Neural cell (in vitro differentiated cells): ENCODE measurements at regions not wholly inside any gene's neighbourhood (a gene's known extent, or its start where the extent isn't known, plus 50 kb on each side); places are given as distances from the start of the nearest gene placed in this dataset.
A peak's percentile ranks its signal among the peaks of the same experiment; 100 is the strongest.

Experiments
- H2AFZ ChIP-seq: fragments of 200-600, 300-800 bp; sonication (generic), shearing (Covaris generic); 2 replicates; pipeline ENCODE4 v1.6.0; 2014; ENCODE audit warnings: low read depth, mild to moderate bottlenecking, antibody characterized with exemption, low read length, moderate library complexity
- H3F3A ChIP-seq: fragments of 200-600 bp; shearing (Covaris generic); 2 replicates; pipeline ENCODE4 v1.6.1; 2016; ENCODE audit warnings: mild to moderate bottlenecking, moderate library complexity, mixed read lengths, antibody characterized with exemption, low read length; ENCODE audit not compliant: insufficient read depth, poor library complexity, severe bottlenecking
- H3K27ac ChIP-seq: fragments of 200-600, 300-800 bp; sonication (generic), shearing (Covaris generic); 2 replicates; pipeline ENCODE4 v1.5.1; 2014; ENCODE audit warnings: mild to moderate bottlenecking, low read length, moderate library complexity
- H3K27me3 ChIP-seq: fragments of 300-800, 200-600 bp; sonication (generic), shearing (Covaris generic); 2 replicates; pipeline ENCODE4 v1.6.0; 2014; ENCODE audit warnings: mild to moderate bottlenecking, low read depth, low read length, moderate library complexity; ENCODE audit not compliant: insufficient read depth
- H3K36me3 ChIP-seq: fragments of 300-800, 200-600 bp; sonication (generic), shearing (Covaris generic); 2 replicates; pipeline ENCODE4 v1.5.1; 2014; ENCODE audit warnings: mild to moderate bottlenecking, antibody characterized with exemption, low read length, moderate library complexity; ENCODE audit not compliant: insufficient read depth
- H3K4me2 ChIP-seq: fragments of 300-800, 200-600 bp; sonication (generic), shearing (Covaris generic); 2 replicates; pipeline ENCODE4 v1.6.0; 2014; ENCODE audit warnings: mild to moderate bottlenecking, low read length
- H3K4me3 ChIP-seq: fragments of 300-800, 200-600 bp; sonication (generic), shearing (Covaris generic); 2 replicates; pipeline ENCODE4 v1.5.1; 2014; ENCODE audit warnings: mild to moderate bottlenecking, low read length, moderate library complexity
- H3K79me2 ChIP-seq: fragments of 200-600 bp; shearing (Covaris generic); replicated peaks from 2 replicates; pipeline ENCODE4 v1.6.0; 2014; ENCODE audit warnings: mild to moderate bottlenecking, low read length, moderate library complexity; ENCODE audit not compliant: insufficient read depth
- H3K9ac ChIP-seq: fragments of 300-800, 200-600 bp; sonication (generic), shearing (Covaris generic); 2 replicates; pipeline ENCODE4 v1.6.1; 2016; ENCODE audit warnings: mild to moderate bottlenecking, low read length, mixed read lengths
- H3K9me2 ChIP-seq: fragments of 200-600 bp; shearing (Covaris generic); 2 replicates; pipeline ENCODE4 v1.6.1; 2016; ENCODE audit warnings: mild to moderate bottlenecking, low read length, mixed read lengths; ENCODE audit not compliant: insufficient read depth
- H3K9me3 ChIP-seq: fragments of 200-600, 300-800 bp; sonication (generic), shearing (Covaris generic); 2 replicates; pipeline ENCODE4 v1.6.1; 2016; ENCODE audit warnings: mild to moderate bottlenecking, mixed run types, low read length, moderate library complexity, mixed read lengths
- H4K20me1 ChIP-seq: fragments of 200-600 bp; shearing (Covaris generic); 2 replicates; pipeline ENCODE4 v1.6.1; 2016; ENCODE audit warnings: mild to moderate bottlenecking, mixed run types; ENCODE audit not compliant: insufficient read depth
- CTCF ChIP-seq: fragments of 450-650 bp; IDR thresholded peaks from 2 replicates; pipeline ENCODE4 v1.5.1; 2014; ENCODE audit warnings: antibody characterized with exemption, mild to moderate bottlenecking, moderate library complexity; ENCODE audit not compliant: poor library complexity, severe bottlenecking
- EP300 ChIP-seq: fragments of 450-650 bp; conservative IDR thresholded peaks from 2 replicates; pipeline ENCODE4 v1.6.1; 2014; ENCODE audit warnings: antibody characterized with exemption, mild to moderate bottlenecking, moderate library complexity; ENCODE audit not compliant: poor library complexity, severe bottlenecking
- EZH2 ChIP-seq: fragments of 200-600, 300-800 bp; shearing (Covaris generic), sonication (generic); IDR thresholded peaks from 2 replicates; pipeline ENCODE4 v1.6.1; 2014; ENCODE audit warnings: antibody characterized with exemption, low read length, borderline replicate concordance, mild to moderate bottlenecking; ENCODE audit not compliant: insufficient read depth, poor library complexity, severe bottlenecking
- MXI1 ChIP-seq: fragments of 450-650 bp; conservative IDR thresholded peaks from 2 replicates; pipeline ENCODE4 v1.6.1; 2014; ENCODE audit warnings: antibody characterized with exemption, mild to moderate bottlenecking; ENCODE audit not compliant: poor library complexity, severe bottlenecking
- POLR2AphosphoS5 ChIP-seq: IDR thresholded peaks from 2 replicates; pipeline ENCODE4 v1.6.1; 2012
- RAD21 ChIP-seq: fragments of 450-650 bp; conservative IDR thresholded peaks from 2 replicates; pipeline ENCODE4 v1.6.1; 2014; ENCODE audit warnings: antibody characterized with exemption, mild to moderate bottlenecking, moderate library complexity
- REST ChIP-seq: IDR thresholded peaks from 2 replicates; pipeline ENCODE4 v1.6.1; 2012; ENCODE audit warnings: borderline replicate concordance
- SMC3 ChIP-seq: fragments of 450-650 bp; conservative IDR thresholded peaks from 2 replicates; pipeline ENCODE4 v1.6.1; 2014; ENCODE audit warnings: antibody characterized with exemption, mild to moderate bottlenecking, moderate library complexity; ENCODE audit not compliant: poor library complexity
- TAF1 ChIP-seq: IDR thresholded peaks from 2 replicates; pipeline ENCODE4 v1.6.1; 2012; ENCODE audit warnings: low read depth

GRCh38 chr7:14995774-14996173 is 93.2 kb upstream of the DGKB start:
- Histone ChIP-seq H2AFZ (no peak overlapping the region), H3K79me2 (no peaks in the 10 kb centered on the region), H3K27me3 (no peaks in the 10 kb centered on the region), H3F3A (no peaks in the 10 kb centered on the region), H4K20me1 (no peaks in the 10 kb centered on the region), H3K4me3 (no peak overlapping the region), H3K9me2 (no peaks in the 10 kb centered on the region), H3K9ac (no peak overlapping the region), H3K9me3 (no peaks in the 10 kb centered on the region), H3K27ac (no peak overlapping the region), H3K4me2 (no peak overlapping the region), H3K36me3 (no peaks in the 10 kb centered on the region)
- TF ChIP-seq TAF1 (no peak), EP300 (no peak), SMC3 (no peak), MXI1 (no peak), CTCF (no peak), POLR2AphosphoS5 (no peak), REST (no peak), EZH2 (no peak), RAD21 (no peak)

- no peaks in the 10 kb centered on the region for H3K79me2 ChIP-seq
- no peaks in the 10 kb centered on the region for H4K20me1 ChIP-seq
- H3K27me3 ChIP-seq = no peaks in the 10 kb centered on the region
- no peak overlapping the region for H3K27ac ChIP-seq
- H3K36me3 ChIP-seq = no peaks in the 10 kb centered on the region
- no peak overlapping the region for H3K9ac ChIP-seq
- H3K9me2 ChIP-seq = no peaks in the 10 kb centered on the region
- TF ChIP-seq EP300 = peak; percentile 39
- TF ChIP-seq EZH2 = no peak
- no peak for TF ChIP-seq CTCF
- TF ChIP-seq POLR2AphosphoS5 = peak; percentile 23
- no peak overlapping the region for H3K4me2 ChIP-seq
- no peaks in the 10 kb centered on the region for H3K9me3 ChIP-seq
- no peaks in the 10 kb centered on the region for H3F3A ChIP-seq
- no peak overlapping the region for H2AFZ ChIP-seq
- no peak overlapping the region for H3K4me3 ChIP-seq
Observed at GRCh38 chr7:14988941-14989340, 86.4 kb upstream of the DGKB start.
